ENCODE measurements at regions not wholly inside any gene's neighbourhood (a gene's known extent, or its start where the extent isn't known, plus 50 kb on each side); places are given as distances from the start of the nearest gene placed in this dataset.

GRCh38 chr1:219430419-219430818 is 182.5 kb downstream of the ZC3H11B start:
- H3K4ac ChIP-seq (replicated peaks; ENCODE audit: insufficient read length, low read depth, low read length): no peak overlapping the region
- H2BK15ac ChIP-seq (ENCODE audit: low read length): no peak overlapping the region
- H3K23ac ChIP-seq (ENCODE audit: insufficient read length): no peak overlapping the region
- no peak overlapping the region for H2BK12ac ChIP-seq (ENCODE audit: low read depth, low read length)
- ChIA-PET CTCF (ENCODE audit: partially characterized antibody) (interaction anchor here (0.9 to 1.3 kb wide), 2 partner anchors 13 to 231 kb away, joined by 3 to 5 read pairs; no protein-coding TSS in a partner anchor), POLR2A (ENCODE audit: partially characterized antibody) (no interaction called here)
- no peak for TF ChIP-seq ZNF274 (IDR thresholded peaks at IDR 0.05; ENCODE audit: borderline replicate concordance, extremely low read depth, low read length)
- no peak for TF ChIP-seq POU5F1 (IDR thresholded peaks at IDR 0.05; ENCODE audit: low read depth, low read length)
- no peak for TF ChIP-seq TEAD4 (IDR thresholded peaks at IDR 0.05; ENCODE audit: low read depth, low read length)
- no peak for TF ChIP-seq RBBP5 (IDR thresholded peaks at IDR 0.05; ENCODE audit: borderline replicate concordance, low read depth, low read length)
- TF ChIP-seq KDM4A (IDR thresholded peaks at IDR 0.05; ENCODE audit: low read depth, low read length, severe bottlenecking): no peak
- TF ChIP-seq EGR1 (IDR thresholded peaks at IDR 0.05; ENCODE audit: borderline replicate concordance, low read depth, low read length): no peak
- no peak for TF ChIP-seq RXRA (IDR thresholded peaks at IDR 0.05; ENCODE audit: insufficient read depth, low read depth, low read length)
- TF ChIP-seq JUN (IDR thresholded peaks at IDR 0.05; ENCODE audit: low read depth, low read length): no peak
- no peak for TF ChIP-seq CEBPB (IDR thresholded peaks at IDR 0.05; ENCODE audit: low read depth, low read length)
- TF ChIP-seq GABPA (IDR thresholded peaks at IDR 0.05; ENCODE audit: borderline replicate concordance, insufficient read depth, low read length): no peak
- no peak for TF ChIP-seq FOSL1 (IDR thresholded peaks at IDR 0.05; ENCODE audit: insufficient read depth, low read depth, low read length)
- no peak for TF ChIP-seq ATF2 (IDR thresholded peaks at IDR 0.05; ENCODE audit: low read length)
- H3K27ac ChIP-seq (ENCODE audit: low read depth, low read length): no peak overlapping the region
- DNase-seq (ENCODE audit: low read depth in 1 of 2, low spot score in 2 of 2) (no peak), FAIRE-seq (no peak)
- no peak overlapping the region for H3K4me2 ChIP-seq (ENCODE audit: insufficient read depth in 1 of 2, low read depth in 2 of 2, low read length in 2 of 2)
- no peak overlapping the region for H3K56ac ChIP-seq (replicated peaks; ENCODE audit: insufficient read length, low read depth, low read length)
- H3K4me3 ChIP-seq (ENCODE audit: extremely low read depth in 1 of 4, insufficient read depth in 2 of 4, low read depth in 3 of 4, low read length in 4 of 4): no peak overlapping the region
- H2BK120ac ChIP-seq (replicated peaks; ENCODE audit: low read depth, low read length): no peak overlapping the region
- H3K23me2 ChIP-seq (ENCODE audit: low read depth, low read length): no peaks in the 10 kb centered on the region; the same call in 1 of the 2 replicates
- H3K79me2 ChIP-seq (ENCODE audit: control insufficient read depth in 1 of 2, insufficient read depth in 2 of 2, low read length in 2 of 2): no peaks in the 10 kb centered on the region
- H2BK5ac ChIP-seq (ENCODE audit: low read depth, low read length): no peak overlapping the region
- no peaks in the 10 kb centered on the region for H4K20me1 ChIP-seq (replicated peaks in 1 of 2; ENCODE audit: control insufficient read depth in 1 of 2, insufficient read depth in 2 of 2, low read length in 2 of 2)
- no peak overlapping the region for H3K18ac ChIP-seq (ENCODE audit: extremely low read depth, low read length)
- H3K14ac ChIP-seq (ENCODE audit: insufficient read length): no peak overlapping the region
- 94% methylated on average over 1 of the region's 1 CpG; no CpG with 5 or more reads in 1 of the 2 experiments for WGBS, 2 experiments (ENCODE audit: extremely low coverage in 1 of 2, insufficient coverage in 1 of 2, insufficient read length in 1 of 2, insufficient replicate concordance in 2 of 2, low coverage in 1 of 2, low lambda C conversion rate in 2 of 2, missing lambda C conversion rate in 1 of 2)
- no peaks in the 10 kb centered on the region for H3K9me3 ChIP-seq (ENCODE audit: insufficient read depth in 2 of 2, low read depth in 1 of 2, low read length in 1 of 2)
- no peaks in the 10 kb centered on the region for H3K79me1 ChIP-seq (ENCODE audit: low read depth, low read length)
- no peak overlapping the region for H4K8ac ChIP-seq (ENCODE audit: extremely low read depth, insufficient read depth, low read length)
- H3K36me3 ChIP-seq (ENCODE audit: control insufficient read depth in 2 of 4, insufficient read depth in 4 of 4, low read length in 3 of 4): no peaks in the 10 kb centered on the region
- no peak overlapping the region for H3K9ac ChIP-seq (replicated peaks in 1 of 4; ENCODE audit: extremely low read depth in 1 of 4, low read depth in 3 of 4, low read length in 3 of 4)
- H2BK20ac ChIP-seq (ENCODE audit: low read length): no peak overlapping the region
- H4K5ac ChIP-seq (ENCODE audit: insufficient read length, low read depth, low read length): no peak overlapping the region
- no peak overlapping the region for H4K91ac ChIP-seq (replicated peaks; ENCODE audit: insufficient read length, low read length)
- H2AK5ac ChIP-seq (ENCODE audit: low read depth, low read length): no peak overlapping the region
- peaks cover 0 to 3% (median 1%) of the 10 kb centered on the region in 4 experiments; a peak in 2 of 7 replicates for H3K4me1 ChIP-seq (replicated peaks in 1 of 4; ENCODE audit: control insufficient read depth in 3 of 4, insufficient read depth in 4 of 4, low read length in 3 of 4)
- H3K27me3 ChIP-seq (replicated peaks in 1 of 4; ENCODE audit: control insufficient read depth in 3 of 4, extremely low read depth in 1 of 4, insufficient read depth in 3 of 4, low read length in 3 of 4): no peaks in the 10 kb centered on the region
- H2AFZ ChIP-seq (ENCODE audit: low read length): no peak overlapping the region
